Nephron (organoid): ENCODE measurements at regions not wholly inside any gene's neighbourhood (a gene's known extent, or its start where the extent isn't known, plus 50 kb on each side); places are given as distances from the start of the nearest gene placed in this dataset.
A peak's percentile ranks its signal among the peaks of the same experiment; 100 is the strongest.

Source experiments
- H3K27ac Mint-ChIP-seq, 3 experiments: 2 replicates each; pipeline ENCODE4 v1.8.0; 2020; ENCODE audit warnings: mixed read lengths in 3 of 3, mild to moderate bottlenecking in 2 of 3, moderate library complexity in 1 of 3
- H3K27me3 Mint-ChIP-seq: 2 replicates; pipeline ENCODE4 v1.8.0; 2021; ENCODE audit warnings: low read depth, mild to moderate bottlenecking, moderate library complexity, mixed read lengths
- H3K36me3 Mint-ChIP-seq: 2 replicates; pipeline ENCODE4 v1.8.0; 2020; ENCODE audit warnings: low read depth, mixed read lengths
- H3K4me1 Mint-ChIP-seq: 2 replicates; pipeline ENCODE4 v1.8.0; 2020; ENCODE audit warnings: mixed read lengths
- H3K4me3 Mint-ChIP-seq, 3 experiments: 2 replicates each; pipeline ENCODE4 v1.8.0; 2020; ENCODE audit warnings: mild to moderate bottlenecking in 3 of 3, mixed read lengths in 3 of 3, moderate library complexity in 2 of 3
- H3K9me3 Mint-ChIP-seq: 2 replicates; pipeline ENCODE4 v1.8.0; 2020; ENCODE audit warnings: mixed read lengths
- TF ChIP-seq, protein P1 (sequence below), 3 experiments: fragments of 200-600 bp; sonication (generic); IDR thresholded peaks; one replicate each; pipeline ENCODE4 v1.5.0; 2021; ENCODE audit warnings: antibody characterized with exemption in 3 of 3; ENCODE audit not compliant: unreplicated experiment in 3 of 3

DNA sequence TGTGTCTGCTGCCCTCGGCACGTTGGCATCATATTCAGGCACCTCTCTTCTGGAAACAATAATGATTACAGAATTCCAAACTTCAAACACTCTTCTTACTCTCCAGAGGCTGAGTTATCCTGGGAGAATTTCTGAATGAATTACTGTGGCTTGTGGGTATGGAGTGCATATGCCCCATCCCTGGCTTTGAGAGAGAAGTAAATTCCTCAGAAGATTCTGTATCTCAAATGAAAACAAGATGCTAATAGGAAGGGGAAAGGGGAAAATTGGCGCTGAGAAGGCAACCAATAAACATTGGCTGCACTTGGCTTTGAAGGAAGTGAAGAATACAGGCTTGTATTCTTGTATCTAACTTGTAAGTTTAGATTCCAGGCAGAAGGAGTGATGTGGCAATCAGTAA is 132.0 kb upstream of the NOVA1 start:
- H3K36me3 Mint-ChIP-seq: no peaks in the 10 kb centered on the region
- TF ChIP-seq, protein P1, sequence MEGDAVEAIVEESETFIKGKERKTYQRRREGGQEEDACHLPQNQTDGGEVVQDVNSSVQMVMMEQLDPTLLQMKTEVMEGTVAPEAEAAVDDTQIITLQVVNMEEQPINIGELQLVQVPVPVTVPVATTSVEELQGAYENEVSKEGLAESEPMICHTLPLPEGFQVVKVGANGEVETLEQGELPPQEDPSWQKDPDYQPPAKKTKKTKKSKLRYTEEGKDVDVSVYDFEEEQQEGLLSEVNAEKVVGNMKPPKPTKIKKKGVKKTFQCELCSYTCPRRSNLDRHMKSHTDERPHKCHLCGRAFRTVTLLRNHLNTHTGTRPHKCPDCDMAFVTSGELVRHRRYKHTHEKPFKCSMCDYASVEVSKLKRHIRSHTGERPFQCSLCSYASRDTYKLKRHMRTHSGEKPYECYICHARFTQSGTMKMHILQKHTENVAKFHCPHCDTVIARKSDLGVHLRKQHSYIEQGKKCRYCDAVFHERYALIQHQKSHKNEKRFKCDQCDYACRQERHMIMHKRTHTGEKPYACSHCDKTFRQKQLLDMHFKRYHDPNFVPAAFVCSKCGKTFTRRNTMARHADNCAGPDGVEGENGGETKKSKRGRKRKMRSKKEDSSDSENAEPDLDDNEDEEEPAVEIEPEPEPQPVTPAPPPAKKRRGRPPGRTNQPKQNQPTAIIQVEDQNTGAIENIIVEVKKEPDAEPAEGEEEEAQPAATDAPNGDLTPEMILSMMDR (IDR thresholded peaks at IDR 0.05; ENCODE audit: unreplicated experiment in 3 of 3): no peak
- H3K4me3 Mint-ChIP-seq: no peak overlapping the region
- peaks cover 2% of the 10 kb centered on the region for H3K9me3 Mint-ChIP-seq
- H3K27ac Mint-ChIP-seq: no peak overlapping the region
- no peaks in the 10 kb centered on the region for H3K27me3 Mint-ChIP-seq
- H3K4me1 Mint-ChIP-seq: no peaks in the 10 kb centered on the region

GRCh38 chr14:26730929-26731618 is 133.2 kb upstream of the NOVA1 start:
- TF ChIP-seq, protein P1 (IDR thresholded peaks at IDR 0.05; ENCODE audit: unreplicated experiment in 3 of 3): peak; percentile 35 to 48 (median 37)

DNA sequence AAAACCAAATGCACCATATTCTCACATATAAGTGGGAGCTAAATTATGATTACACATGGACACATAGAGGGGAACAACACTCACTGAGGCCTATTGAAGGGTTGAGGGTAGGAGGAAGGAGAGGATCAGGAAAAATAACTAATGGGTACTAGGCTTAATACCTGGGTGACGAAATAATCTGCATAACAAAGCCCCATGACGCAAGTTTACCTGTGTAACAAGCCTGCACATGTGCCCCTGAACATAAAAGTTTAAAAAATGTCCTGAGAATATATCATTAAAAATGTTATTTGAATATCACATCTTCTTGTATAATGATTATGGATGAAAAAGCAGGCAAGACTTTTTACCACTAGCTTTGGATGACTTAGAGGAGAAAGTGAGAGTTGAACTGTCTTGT is 138.0 kb upstream of the NOVA1 start:
- H3K4me1 Mint-ChIP-seq: no peaks in the 10 kb centered on the region
- no peaks in the 10 kb centered on the region for H3K27me3 Mint-ChIP-seq
- TF ChIP-seq, protein P1 (IDR thresholded peaks at IDR 0.05; ENCODE audit: unreplicated experiment in 3 of 3): no peak
- no peaks in the 10 kb centered on the region for H3K36me3 Mint-ChIP-seq
- H3K9me3 Mint-ChIP-seq: no peaks in the 10 kb centered on the region
- H3K27ac Mint-ChIP-seq: no peak overlapping the region
- no peak overlapping the region for H3K4me3 Mint-ChIP-seq

More at GRCh38 chr14:26730929-26731618, 133.2 kb upstream of the NOVA1 start:
- Mint-ChIP-seq H3K4me3 (no peak overlapping the region), H3K27me3 (no peaks in the 10 kb centered on the region), H3K4me1 (no peaks in the 10 kb centered on the region), H3K9me3 (peaks cover 2% of the 10 kb centered on the region), H3K27ac (no peak overlapping the region), H3K36me3 (no peaks in the 10 kb centered on the region)

GRCh38 chr14:26738571-26738970 is 140.7 kb upstream of the NOVA1 start:
- Mint-ChIP-seq H3K36me3 (no peaks in the 10 kb centered on the region), H3K9me3 (no peaks in the 10 kb centered on the region), H3K27ac (no peak overlapping the region), H3K4me1 (no peaks in the 10 kb centered on the region), H3K27me3 (no peaks in the 10 kb centered on the region), H3K4me3 (no peak overlapping the region)
- TF ChIP-seq, protein P1 (IDR thresholded peaks at IDR 0.05; ENCODE audit: unreplicated experiment in 3 of 3): no peak

DNA sequence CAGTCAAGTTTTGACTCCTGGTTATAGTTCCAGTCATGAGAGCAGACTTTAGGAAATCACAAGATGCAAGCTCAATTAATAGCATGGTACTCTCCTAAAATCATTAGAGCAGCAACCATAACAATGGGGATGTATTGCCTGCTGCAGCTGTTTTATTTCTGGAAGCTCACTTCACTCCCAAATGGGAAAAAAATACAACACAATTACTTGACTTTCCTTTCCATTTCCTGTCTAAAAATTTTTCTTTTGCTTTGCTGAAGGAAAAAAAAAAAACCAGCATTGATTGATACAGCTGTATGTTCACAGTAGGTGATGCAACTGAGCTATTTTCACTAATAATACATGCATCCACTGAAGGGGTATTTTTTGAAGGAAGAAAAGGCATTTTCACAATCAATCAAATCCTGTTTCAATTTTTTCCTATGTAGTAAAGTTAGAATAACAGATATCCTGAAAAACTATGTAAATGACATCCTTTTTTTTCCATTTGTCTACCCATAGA is 143.9 kb upstream of the NOVA1 start:
- no peaks in the 10 kb centered on the region for H3K4me1 Mint-ChIP-seq
- H3K9me3 Mint-ChIP-seq: no peaks in the 10 kb centered on the region
- TF ChIP-seq, protein P1 (IDR thresholded peaks at IDR 0.05; ENCODE audit: unreplicated experiment in 3 of 3): no peak
- no peak overlapping the region for H3K4me3 Mint-ChIP-seq
- no peaks in the 10 kb centered on the region for H3K27me3 Mint-ChIP-seq
- no peaks in the 10 kb centered on the region for H3K36me3 Mint-ChIP-seq
- no peak overlapping the region for H3K27ac Mint-ChIP-seq

- no peaks in the 10 kb centered on the region for H3K27me3 Mint-ChIP-seq
- no peaks in the 10 kb centered on the region for H3K4me1 Mint-ChIP-seq
- H3K36me3 Mint-ChIP-seq: no peaks in the 10 kb centered on the region
- no peaks in the 10 kb centered on the region for H3K9me3 Mint-ChIP-seq
- H3K27ac Mint-ChIP-seq: no peak overlapping the region
- no peak overlapping the region for H3K4me3 Mint-ChIP-seq
- TF ChIP-seq, protein P1 (IDR thresholded peaks at IDR 0.05; ENCODE audit: unreplicated experiment in 3 of 3): no peak
Measured at GRCh38 chr14:26743284-26743683, 145.5 kb upstream of the NOVA1 start.
